SK-N-SH treated with all-trans-retinoic acid at 6 μM for 48 hours (cell line): ENCODE measurements at regions not wholly inside any gene's neighbourhood (a gene's known extent, or its start where the extent isn't known, plus 50 kb on each side); places are given as distances from the start of the nearest gene placed in this dataset.

Experiments
- ATAC-seq: fragments of 200-7000 bp; cut with Tn5 transposase; 3 replicates; pipeline ENCODE4 v1.9.1; 2020; ENCODE audit warnings: mild to moderate bottlenecking, moderate library complexity
- ARNTL ChIP-seq: fragments of 450-650 bp; formaldehyde crosslinking; IDR thresholded peaks from 2 replicates; pipeline ENCODE4 v1.5.0; 2020; ENCODE audit warnings: low read depth, mild to moderate bottlenecking, moderate library complexity, borderline replicate concordance
- BACH2 ChIP-seq: fragments of 250-450 bp; sonication (Bioruptor Pico); IDR thresholded peaks from 2 replicates; pipeline ENCODE4 v1.9.0; 2021; ENCODE audit warnings: mild to moderate bottlenecking, borderline replicate concordance
- CREB5 ChIP-seq: fragments of 250-450 bp; sonication (Bioruptor Pico); IDR thresholded peaks from 2 replicates; pipeline ENCODE4 v1.5.1; 2020; ENCODE audit warnings: low read depth, mild to moderate bottlenecking, moderate library complexity
- CSDC2 ChIP-seq: fragments of 250-450 bp; sonication (Bioruptor Pico); IDR thresholded peaks from 2 replicates; pipeline ENCODE4 v1.5.0; 2020; ENCODE audit warnings: mild to moderate bottlenecking, moderate library complexity
- ESRRG ChIP-seq: fragments of 250-450 bp; sonication (Bioruptor Pico); IDR thresholded peaks from 2 replicates; pipeline ENCODE4 v1.6.1; 2021; ENCODE audit warnings: mild to moderate bottlenecking
- GLIS3 ChIP-seq: fragments of 250-450 bp; sonication (Bioruptor Pico); IDR thresholded peaks from 2 replicates; pipeline ENCODE4 v1.5.0; 2020; ENCODE audit warnings: mild to moderate bottlenecking, moderate library complexity
- ISL1 ChIP-seq: fragments of 250-450 bp; sonication (Bioruptor Pico); IDR thresholded peaks from 2 replicates; pipeline ENCODE4 v2.1.2; 2022; ENCODE audit warnings: mild to moderate bottlenecking, moderate library complexity
- PPARA ChIP-seq: fragments of 250-450 bp; sonication (Bioruptor Pico); IDR thresholded peaks from 2 replicates; pipeline ENCODE4 v1.5.0; 2020; ENCODE audit warnings: mild to moderate bottlenecking, borderline replicate concordance
- RARB ChIP-seq: fragments of 250-450 bp; sonication (Bioruptor Pico); IDR thresholded peaks from 2 replicates; pipeline ENCODE4 v1.8.0; 2021; ENCODE audit warnings: mild to moderate bottlenecking, moderate library complexity
- SNAI2 ChIP-seq: fragments of 250-450 bp; sonication (Bioruptor Pico); IDR thresholded peaks from 2 replicates; pipeline ENCODE4 v1.5.0; 2020; ENCODE audit warnings: mild to moderate bottlenecking, moderate library complexity
- TCF4 ChIP-seq: fragments of 250-450 bp; sonication (Bioruptor Pico); IDR thresholded peaks from 2 replicates; pipeline ENCODE4 v1.8.0; 2021; ENCODE audit warnings: mild to moderate bottlenecking, moderate library complexity, borderline replicate concordance
- TOX ChIP-seq: fragments of 250-450 bp; sonication (Bioruptor Pico); IDR thresholded peaks from 2 replicates; pipeline ENCODE4 v1.8.0; 2021; ENCODE audit warnings: mild to moderate bottlenecking, moderate library complexity, borderline replicate concordance
- ZC3H10 ChIP-seq: fragments of 250-450 bp; sonication (Bioruptor Pico); IDR thresholded peaks from 2 replicates; pipeline ENCODE4 v1.5.1; 2021; ENCODE audit warnings: mild to moderate bottlenecking, moderate library complexity
- ZFP3 ChIP-seq: fragments of 250-450 bp; sonication (Bioruptor Pico); IDR thresholded peaks from 2 replicates; pipeline ENCODE4 v1.5.0; 2020; ENCODE audit warnings: mild to moderate bottlenecking, moderate library complexity
- ZFP30 ChIP-seq: fragments of 450-650 bp; formaldehyde crosslinking; IDR thresholded peaks from 2 replicates; pipeline ENCODE4 v1.5.0; 2022; ENCODE audit warnings: mild to moderate bottlenecking, moderate library complexity
- ZNF565 ChIP-seq: fragments of 450-650 bp; formaldehyde crosslinking; conservative IDR thresholded peaks from 2 replicates; pipeline ENCODE4 v1.5.0; 2020; ENCODE audit warnings: low read depth, mild to moderate bottlenecking, moderate library complexity
- ZNF70 ChIP-seq: fragments of 450-650 bp; formaldehyde crosslinking; IDR thresholded peaks from 2 replicates; pipeline ENCODE4 v1.5.0; 2020; ENCODE audit warnings: mild to moderate bottlenecking, moderate library complexity
- ZNF8 ChIP-seq: fragments of 450-650 bp; formaldehyde crosslinking; IDR thresholded peaks from 2 replicates; pipeline ENCODE4 v1.5.0; 2020; ENCODE audit warnings: mild to moderate bottlenecking, moderate library complexity
- TF ChIP-seq, protein P1 (sequence below): fragments of 250-450 bp; sonication (Bioruptor Pico); IDR thresholded peaks from 2 replicates; pipeline ENCODE4 v1.8.0; 2021; ENCODE audit warnings: low read depth, mild to moderate bottlenecking, moderate library complexity, borderline replicate concordance
- TF ChIP-seq, protein P2 (sequence below): fragments of 250-450 bp; sonication (Bioruptor Pico); IDR thresholded peaks from 2 replicates; pipeline ENCODE4 v1.8.0; 2020; ENCODE audit warnings: mild to moderate bottlenecking, moderate library complexity, borderline replicate concordance
- TF ChIP-seq, protein P3 (sequence below): fragments of 250-450 bp; sonication (Bioruptor Pico); IDR thresholded peaks from 2 replicates; pipeline ENCODE4 v1.5.0; 2020; ENCODE audit warnings: mild to moderate bottlenecking, moderate library complexity

DNA sequence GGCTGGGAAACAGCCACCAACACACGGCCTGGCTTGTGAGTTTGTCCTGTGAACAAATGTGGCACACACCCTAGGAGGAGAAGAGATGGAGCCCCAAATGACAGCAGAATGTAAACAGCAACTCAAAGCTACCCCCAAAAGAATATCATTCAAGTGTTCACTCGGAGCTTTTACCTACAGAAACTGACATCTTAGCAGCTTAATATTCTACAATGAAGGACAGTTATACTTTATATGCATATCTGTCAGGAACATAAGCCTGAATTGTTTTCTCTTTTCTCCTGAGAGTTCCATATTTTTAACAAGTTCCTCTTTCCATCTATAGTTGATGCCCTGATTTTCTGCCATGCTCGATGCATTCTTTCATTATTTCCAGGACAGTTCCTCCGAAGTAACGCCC lies 566.0 kb upstream of the MAP3K7 start:
- TF ChIP-seq ZC3H10 (CRISPR knock-in tag) (no peak), ZNF8 (CRISPR knock-in tag) (no peak), ZFP3 (no peak), ZNF565 (CRISPR knock-in tag) (no peak), SNAI2 (CRISPR knock-in tag) (no peak), ESRRG (CRISPR knock-in tag) (no peak), BACH2 (CRISPR knock-in tag) (no peak), CREB5 (CRISPR knock-in tag) (no peak), GLIS3 (CRISPR knock-in tag) (no peak), RARB (no peak), TOX (CRISPR knock-in tag) (no peak), ARNTL (CRISPR knock-in tag) (no peak), TCF4 (CRISPR knock-in tag) (no peak), ISL1 (CRISPR knock-in tag) (no peak), PPARA (CRISPR knock-in tag) (no peak), ZNF70 (CRISPR knock-in tag) (no peak), CSDC2 (CRISPR knock-in tag) (no peak)
- TF ChIP-seq, protein P1, sequence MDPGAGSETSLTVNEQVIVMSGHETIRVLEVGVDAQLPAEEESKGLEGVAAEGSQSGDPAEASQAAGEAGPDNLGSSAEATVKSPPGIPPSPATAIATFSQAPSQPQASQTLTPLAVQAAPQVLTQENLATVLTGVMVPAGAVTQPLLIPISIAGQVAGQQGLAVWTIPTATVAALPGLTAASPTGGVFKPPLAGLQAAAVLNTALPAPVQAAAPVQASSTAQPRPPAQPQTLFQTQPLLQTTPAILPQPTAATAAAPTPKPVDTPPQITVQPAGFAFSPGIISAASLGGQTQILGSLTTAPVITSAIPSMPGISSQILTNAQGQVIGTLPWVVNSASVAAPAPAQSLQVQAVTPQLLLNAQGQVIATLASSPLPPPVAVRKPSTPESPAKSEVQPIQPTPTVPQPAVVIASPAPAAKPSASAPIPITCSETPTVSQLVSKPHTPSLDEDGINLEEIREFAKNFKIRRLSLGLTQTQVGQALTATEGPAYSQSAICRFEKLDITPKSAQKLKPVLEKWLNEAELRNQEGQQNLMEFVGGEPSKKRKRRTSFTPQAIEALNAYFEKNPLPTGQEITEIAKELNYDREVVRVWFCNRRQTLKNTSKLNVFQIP: no peak
- TF ChIP-seq, protein P2, sequence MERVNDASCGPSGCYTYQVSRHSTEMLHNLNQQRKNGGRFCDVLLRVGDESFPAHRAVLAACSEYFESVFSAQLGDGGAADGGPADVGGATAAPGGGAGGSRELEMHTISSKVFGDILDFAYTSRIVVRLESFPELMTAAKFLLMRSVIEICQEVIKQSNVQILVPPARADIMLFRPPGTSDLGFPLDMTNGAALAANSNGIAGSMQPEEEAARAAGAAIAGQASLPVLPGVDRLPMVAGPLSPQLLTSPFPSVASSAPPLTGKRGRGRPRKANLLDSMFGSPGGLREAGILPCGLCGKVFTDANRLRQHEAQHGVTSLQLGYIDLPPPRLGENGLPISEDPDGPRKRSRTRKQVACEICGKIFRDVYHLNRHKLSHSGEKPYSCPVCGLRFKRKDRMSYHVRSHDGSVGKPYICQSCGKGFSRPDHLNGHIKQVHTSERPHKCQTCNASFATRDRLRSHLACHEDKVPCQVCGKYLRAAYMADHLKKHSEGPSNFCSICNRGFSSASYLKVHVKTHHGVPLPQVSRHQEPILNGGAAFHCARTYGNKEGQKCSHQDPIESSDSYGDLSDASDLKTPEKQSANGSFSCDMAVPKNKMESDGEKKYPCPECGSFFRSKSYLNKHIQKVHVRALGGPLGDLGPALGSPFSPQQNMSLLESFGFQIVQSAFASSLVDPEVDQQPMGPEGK (CRISPR knock-in tag): no peak
- TF ChIP-seq, protein P3, sequence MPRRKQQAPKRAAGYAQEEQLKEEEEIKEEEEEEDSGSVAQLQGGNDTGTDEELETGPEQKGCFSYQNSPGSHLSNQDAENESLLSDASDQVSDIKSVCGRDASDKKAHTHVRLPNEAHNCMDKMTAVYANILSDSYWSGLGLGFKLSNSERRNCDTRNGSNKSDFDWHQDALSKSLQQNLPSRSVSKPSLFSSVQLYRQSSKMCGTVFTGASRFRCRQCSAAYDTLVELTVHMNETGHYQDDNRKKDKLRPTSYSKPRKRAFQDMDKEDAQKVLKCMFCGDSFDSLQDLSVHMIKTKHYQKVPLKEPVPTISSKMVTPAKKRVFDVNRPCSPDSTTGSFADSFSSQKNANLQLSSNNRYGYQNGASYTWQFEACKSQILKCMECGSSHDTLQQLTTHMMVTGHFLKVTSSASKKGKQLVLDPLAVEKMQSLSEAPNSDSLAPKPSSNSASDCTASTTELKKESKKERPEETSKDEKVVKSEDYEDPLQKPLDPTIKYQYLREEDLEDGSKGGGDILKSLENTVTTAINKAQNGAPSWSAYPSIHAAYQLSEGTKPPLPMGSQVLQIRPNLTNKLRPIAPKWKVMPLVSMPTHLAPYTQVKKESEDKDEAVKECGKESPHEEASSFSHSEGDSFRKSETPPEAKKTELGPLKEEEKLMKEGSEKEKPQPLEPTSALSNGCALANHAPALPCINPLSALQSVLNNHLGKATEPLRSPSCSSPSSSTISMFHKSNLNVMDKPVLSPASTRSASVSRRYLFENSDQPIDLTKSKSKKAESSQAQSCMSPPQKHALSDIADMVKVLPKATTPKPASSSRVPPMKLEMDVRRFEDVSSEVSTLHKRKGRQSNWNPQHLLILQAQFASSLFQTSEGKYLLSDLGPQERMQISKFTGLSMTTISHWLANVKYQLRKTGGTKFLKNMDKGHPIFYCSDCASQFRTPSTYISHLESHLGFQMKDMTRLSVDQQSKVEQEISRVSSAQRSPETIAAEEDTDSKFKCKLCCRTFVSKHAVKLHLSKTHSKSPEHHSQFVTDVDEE (CRISPR knock-in tag): no peak
- no peak for ATAC-seq

DNA sequence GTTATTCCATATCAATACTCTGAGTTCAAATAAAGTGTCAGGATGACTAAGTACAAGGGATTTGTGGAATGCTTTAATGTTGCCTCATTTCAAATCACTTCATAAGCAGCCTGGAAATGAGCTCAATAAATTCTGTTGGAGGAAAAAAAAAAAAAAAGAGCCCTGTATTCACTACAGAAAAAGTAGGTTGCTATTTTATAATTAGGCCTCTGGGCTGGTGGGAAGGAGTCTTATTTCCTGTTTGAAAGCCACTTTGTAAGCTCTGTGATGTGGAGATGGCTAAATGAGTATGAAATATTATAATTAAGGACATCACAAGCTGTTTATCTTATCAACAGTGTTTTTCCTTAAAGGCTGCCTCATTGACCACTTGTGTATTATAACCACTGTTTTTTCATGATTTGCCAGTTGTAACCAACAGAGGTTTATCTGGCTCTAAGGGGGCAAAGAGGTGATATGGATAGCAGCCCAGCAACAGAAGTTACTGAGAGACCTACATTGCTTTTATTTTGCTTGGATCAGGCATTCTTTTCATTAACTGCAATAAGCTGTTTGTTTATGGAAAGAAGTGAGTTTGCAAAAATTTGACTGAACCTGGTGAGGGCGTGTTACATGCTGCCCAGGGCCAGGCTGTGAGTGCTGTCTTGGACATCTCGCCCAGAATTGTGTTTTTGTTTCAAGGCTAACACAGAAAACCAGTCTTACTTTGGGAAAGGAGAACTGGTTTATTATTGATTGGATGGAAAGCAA lies 563.3 kb upstream of the MAP3K7 start:
- no peak for TF ChIP-seq ZC3H10 (CRISPR knock-in tag)
- TF ChIP-seq ZFP30 (CRISPR knock-in tag): no peak
- TF ChIP-seq, protein P3 (CRISPR knock-in tag): no peak
- TF ChIP-seq, protein P1: no peak
- no peak for TF ChIP-seq PPARA (CRISPR knock-in tag)
- TF ChIP-seq TOX (CRISPR knock-in tag): no peak
- TF ChIP-seq TCF4 (CRISPR knock-in tag): no peak
- no peak for TF ChIP-seq CSDC2 (CRISPR knock-in tag)
- no peak for TF ChIP-seq GLIS3 (CRISPR knock-in tag)
- no peak for TF ChIP-seq ZFP3
- no peak for TF ChIP-seq ARNTL (CRISPR knock-in tag)
- TF ChIP-seq ZNF70 (CRISPR knock-in tag): no peak
- no peak for TF ChIP-seq CREB5 (CRISPR knock-in tag)
- no peak for TF ChIP-seq RARB
- TF ChIP-seq, protein P2 (CRISPR knock-in tag): no peak
- no peak for TF ChIP-seq ZNF565 (CRISPR knock-in tag)
- TF ChIP-seq ESRRG (CRISPR knock-in tag): no peak

More for the DNA sequence above, 563.3 kb upstream of the MAP3K7 start:
- ATAC-seq: no peak
